ENCODE measurements at regions not wholly inside any gene's neighbourhood (a gene's known extent, or its start where the extent isn't known, plus 50 kb on each side); places are given as distances from the start of the nearest gene placed in this dataset.

DNA sequence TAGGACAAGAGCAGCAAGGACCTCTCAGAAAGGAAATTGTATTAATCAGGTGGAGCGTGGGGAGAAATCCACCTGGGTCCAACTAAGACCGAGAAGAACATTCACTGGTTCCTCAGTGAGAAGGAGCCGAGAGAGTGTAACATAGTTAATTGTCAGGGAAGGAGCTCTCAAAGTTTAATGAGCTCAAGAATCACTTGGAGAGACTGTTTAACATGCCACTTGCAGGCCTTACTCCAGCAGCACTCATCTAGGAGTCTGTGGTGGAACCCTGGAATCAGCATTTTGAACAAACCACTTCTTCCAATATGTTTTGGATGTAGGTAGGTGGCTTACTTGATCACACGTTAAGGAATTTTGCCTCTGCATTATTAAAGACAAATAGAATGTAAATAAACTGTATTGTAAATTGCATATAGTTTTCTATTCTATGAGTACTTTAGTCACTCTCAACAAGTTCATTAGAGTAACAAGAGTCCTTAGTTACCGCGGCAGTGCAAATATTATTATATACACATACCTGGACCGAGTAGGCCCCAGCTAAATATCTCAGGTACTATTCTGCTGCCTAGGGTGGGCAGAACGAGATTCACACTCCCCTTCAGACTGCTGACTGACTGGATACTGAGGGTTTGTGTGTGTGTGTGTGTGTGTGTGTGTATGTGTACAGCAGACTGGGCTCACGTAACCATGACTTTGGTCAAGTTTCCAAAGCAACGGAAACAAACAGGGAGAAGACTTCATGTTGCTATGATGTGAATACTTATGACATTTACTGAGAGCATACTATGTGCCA, 203.2 kb upstream of the USP24 start:
- TF ChIP-seq, protein P1, sequence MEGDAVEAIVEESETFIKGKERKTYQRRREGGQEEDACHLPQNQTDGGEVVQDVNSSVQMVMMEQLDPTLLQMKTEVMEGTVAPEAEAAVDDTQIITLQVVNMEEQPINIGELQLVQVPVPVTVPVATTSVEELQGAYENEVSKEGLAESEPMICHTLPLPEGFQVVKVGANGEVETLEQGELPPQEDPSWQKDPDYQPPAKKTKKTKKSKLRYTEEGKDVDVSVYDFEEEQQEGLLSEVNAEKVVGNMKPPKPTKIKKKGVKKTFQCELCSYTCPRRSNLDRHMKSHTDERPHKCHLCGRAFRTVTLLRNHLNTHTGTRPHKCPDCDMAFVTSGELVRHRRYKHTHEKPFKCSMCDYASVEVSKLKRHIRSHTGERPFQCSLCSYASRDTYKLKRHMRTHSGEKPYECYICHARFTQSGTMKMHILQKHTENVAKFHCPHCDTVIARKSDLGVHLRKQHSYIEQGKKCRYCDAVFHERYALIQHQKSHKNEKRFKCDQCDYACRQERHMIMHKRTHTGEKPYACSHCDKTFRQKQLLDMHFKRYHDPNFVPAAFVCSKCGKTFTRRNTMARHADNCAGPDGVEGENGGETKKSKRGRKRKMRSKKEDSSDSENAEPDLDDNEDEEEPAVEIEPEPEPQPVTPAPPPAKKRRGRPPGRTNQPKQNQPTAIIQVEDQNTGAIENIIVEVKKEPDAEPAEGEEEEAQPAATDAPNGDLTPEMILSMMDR (IDR thresholded peaks at IDR 0.05; ENCODE audit: unreplicated experiment): no peak
- Mint-ChIP-seq H3K27me3 (ENCODE audit: unreplicated experiment) (no peaks in the 10 kb centered on the region), H3K9me3 (ENCODE audit: unreplicated experiment) (no peaks in the 10 kb centered on the region), H3K27ac (ENCODE audit: unreplicated experiment) (no peak overlapping the region), H3K4me3 (ENCODE audit: unreplicated experiment) (no peak overlapping the region), H3K36me3 (ENCODE audit: low read depth, unreplicated experiment) (no peaks in the 10 kb centered on the region), H3K4me1 (ENCODE audit: unreplicated experiment) (no peaks in the 10 kb centered on the region)
- no peak for DNase-seq (ENCODE audit: low spot score)

DNA sequence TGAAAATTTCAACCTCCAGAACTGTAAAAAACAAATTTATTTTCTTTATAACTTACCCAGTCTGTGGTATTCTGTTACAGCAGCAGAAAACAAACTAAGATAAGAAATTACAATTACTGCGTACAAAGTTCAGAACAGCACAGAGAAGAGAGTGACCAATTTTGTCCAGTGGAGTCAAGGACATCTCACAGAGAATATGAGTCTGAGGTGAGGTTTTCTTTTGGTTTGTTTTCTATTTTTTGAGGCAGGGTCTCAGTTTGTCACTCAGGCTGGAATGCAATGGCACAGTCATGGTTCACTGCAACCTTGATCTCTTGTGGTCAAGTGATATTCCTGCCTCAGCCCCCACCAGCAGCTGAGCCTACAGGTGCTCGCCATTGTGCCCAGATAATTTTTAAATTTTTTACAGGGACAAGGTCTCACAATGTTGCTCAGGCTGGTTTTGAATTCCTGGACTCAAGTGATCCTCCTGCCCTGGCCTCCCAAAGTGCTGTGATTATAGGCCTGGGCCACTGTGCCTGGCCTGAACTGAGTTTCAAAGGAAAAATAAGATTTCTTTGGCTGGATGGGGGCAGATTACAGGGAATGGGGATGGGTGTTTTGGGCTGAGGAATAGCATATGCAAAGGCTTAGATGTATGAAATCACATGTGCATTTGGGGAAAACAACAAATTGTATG, 201.1 kb upstream of the USP24 start:
- TF ChIP-seq, protein P1 (IDR thresholded peaks at IDR 0.05; ENCODE audit: unreplicated experiment): no peak
- Mint-ChIP-seq H3K9me3 (ENCODE audit: unreplicated experiment) (no peaks in the 10 kb centered on the region), H3K27ac (ENCODE audit: unreplicated experiment) (no peak overlapping the region), H3K4me1 (ENCODE audit: unreplicated experiment) (no peaks in the 10 kb centered on the region), H3K4me3 (ENCODE audit: unreplicated experiment) (no peak overlapping the region), H3K36me3 (ENCODE audit: low read depth, unreplicated experiment) (no peaks in the 10 kb centered on the region), H3K27me3 (ENCODE audit: unreplicated experiment) (no peaks in the 10 kb centered on the region)
- no peak for DNase-seq (ENCODE audit: low spot score)

DNA sequence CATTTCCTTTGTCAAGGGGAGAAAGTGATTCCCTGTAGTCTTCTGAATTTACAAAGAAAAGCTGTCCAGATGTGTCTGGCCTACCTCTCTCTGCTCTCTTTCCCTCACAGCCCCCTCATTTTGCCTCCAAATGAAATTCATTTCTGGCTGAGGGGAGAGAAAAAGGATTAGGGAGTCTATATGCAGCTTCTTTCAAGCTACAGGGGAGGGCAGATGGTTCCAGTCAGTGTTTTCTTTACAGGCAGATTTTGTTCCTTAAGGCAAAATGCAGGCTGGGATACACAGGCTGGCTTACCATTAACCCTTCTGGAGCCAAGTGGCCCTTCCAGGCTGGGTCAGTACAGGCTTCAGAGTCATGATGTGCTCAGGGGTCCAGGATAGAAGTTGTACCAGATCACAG, 198.1 kb upstream of the USP24 start:
- Mint-ChIP-seq H3K27me3 (ENCODE audit: unreplicated experiment) (no peaks in the 10 kb centered on the region), H3K4me3 (ENCODE audit: unreplicated experiment) (no peak overlapping the region), H3K27ac (ENCODE audit: unreplicated experiment) (no peak overlapping the region), H3K36me3 (ENCODE audit: low read depth, unreplicated experiment) (no peaks in the 10 kb centered on the region), H3K9me3 (ENCODE audit: unreplicated experiment) (no peaks in the 10 kb centered on the region), H3K4me1 (ENCODE audit: unreplicated experiment) (no peaks in the 10 kb centered on the region)
- DNase-seq (ENCODE audit: low spot score): no peak
- TF ChIP-seq, protein P1 (IDR thresholded peaks at IDR 0.05; ENCODE audit: unreplicated experiment): no peak

DNA sequence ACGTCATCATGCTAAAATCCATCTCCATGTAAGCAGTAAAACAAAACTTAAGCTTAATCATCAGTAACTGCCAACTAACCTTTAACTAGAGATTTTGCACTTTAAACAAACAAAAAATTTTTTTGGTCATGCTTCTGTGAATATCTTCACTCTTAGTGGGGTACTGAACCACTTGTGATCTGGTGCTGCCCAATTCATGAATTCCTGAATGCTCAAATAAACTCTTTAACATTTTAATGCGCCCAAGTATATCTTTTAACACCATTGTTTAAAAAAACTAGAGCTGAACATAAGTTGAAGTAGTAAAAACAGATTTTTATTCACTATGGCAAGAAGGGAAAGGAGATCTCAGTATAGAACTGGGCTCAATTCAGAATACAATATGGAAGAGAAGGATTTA, 196.9 kb upstream of the USP24 start:
- no peaks in the 10 kb centered on the region for H3K36me3 Mint-ChIP-seq (ENCODE audit: low read depth, unreplicated experiment)
- no peaks in the 10 kb centered on the region for H3K9me3 Mint-ChIP-seq (ENCODE audit: unreplicated experiment)
- TF ChIP-seq, protein P1 (IDR thresholded peaks at IDR 0.05; ENCODE audit: unreplicated experiment): no peak
- H3K4me1 Mint-ChIP-seq (ENCODE audit: unreplicated experiment): no peaks in the 10 kb centered on the region
- H3K27ac Mint-ChIP-seq (ENCODE audit: unreplicated experiment): no peak overlapping the region
- H3K27me3 Mint-ChIP-seq (ENCODE audit: unreplicated experiment): no peaks in the 10 kb centered on the region
- H3K4me3 Mint-ChIP-seq (ENCODE audit: unreplicated experiment): no peak overlapping the region
- DNase-seq (ENCODE audit: low spot score): no peak

Data from endothelial cell (in vitro differentiated cells).